GM12872 (cell line): ENCODE measurements at regions not wholly inside any gene's neighbourhood (a gene's known extent, or its start where the extent isn't known, plus 50 kb on each side); places are given as distances from the start of the nearest gene placed in this dataset.

Experiments used
- TF ChIP-seq, protein P1 (sequence below): IDR thresholded peaks from 3 replicates; pipeline ENCODE4 v1.5.1; 2011; ENCODE audit warnings: low read depth, mild to moderate bottlenecking, low read length, moderate library complexity; ENCODE audit not compliant: insufficient read depth

DNA sequence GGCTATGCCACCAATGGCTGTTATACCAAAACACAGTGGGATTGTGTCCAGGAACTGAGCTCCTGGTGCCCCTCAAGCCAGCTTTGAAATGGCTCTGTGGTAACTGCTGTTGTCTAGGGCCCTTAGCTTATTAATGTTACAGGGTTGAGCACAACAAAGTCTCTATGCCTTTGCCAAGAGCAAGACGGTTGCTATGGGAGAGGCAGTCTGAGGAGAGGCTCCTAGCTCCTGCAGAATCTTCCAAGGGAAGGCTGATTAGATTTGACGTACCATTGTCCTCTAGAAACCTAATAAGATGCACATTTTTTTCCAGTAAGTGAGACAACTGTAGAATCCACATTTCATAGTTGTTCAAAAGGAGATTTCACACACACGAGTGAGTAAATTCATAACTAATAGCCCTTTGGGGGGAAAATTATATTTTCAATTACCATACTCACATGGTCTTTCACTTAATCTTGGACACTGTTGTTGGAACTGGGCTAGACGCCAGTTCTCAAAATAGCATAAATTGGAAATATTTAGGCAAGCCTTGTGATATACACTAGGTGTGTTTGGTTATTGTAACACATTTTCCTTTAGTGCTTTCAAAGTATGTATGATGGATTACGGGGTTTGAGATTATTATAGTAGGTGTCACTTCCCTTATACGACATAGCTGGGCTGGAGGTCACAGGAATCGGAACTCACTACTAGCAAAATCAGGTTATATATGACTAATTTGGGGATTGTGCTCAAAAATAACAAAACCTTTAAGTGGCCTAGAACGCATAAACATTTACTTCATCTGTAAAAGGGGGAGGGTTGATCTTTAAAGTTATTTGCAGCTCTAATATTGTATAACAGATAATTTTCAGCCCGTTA is 186.3 kb upstream of the EGFLAM start:
- TF ChIP-seq, protein P1, sequence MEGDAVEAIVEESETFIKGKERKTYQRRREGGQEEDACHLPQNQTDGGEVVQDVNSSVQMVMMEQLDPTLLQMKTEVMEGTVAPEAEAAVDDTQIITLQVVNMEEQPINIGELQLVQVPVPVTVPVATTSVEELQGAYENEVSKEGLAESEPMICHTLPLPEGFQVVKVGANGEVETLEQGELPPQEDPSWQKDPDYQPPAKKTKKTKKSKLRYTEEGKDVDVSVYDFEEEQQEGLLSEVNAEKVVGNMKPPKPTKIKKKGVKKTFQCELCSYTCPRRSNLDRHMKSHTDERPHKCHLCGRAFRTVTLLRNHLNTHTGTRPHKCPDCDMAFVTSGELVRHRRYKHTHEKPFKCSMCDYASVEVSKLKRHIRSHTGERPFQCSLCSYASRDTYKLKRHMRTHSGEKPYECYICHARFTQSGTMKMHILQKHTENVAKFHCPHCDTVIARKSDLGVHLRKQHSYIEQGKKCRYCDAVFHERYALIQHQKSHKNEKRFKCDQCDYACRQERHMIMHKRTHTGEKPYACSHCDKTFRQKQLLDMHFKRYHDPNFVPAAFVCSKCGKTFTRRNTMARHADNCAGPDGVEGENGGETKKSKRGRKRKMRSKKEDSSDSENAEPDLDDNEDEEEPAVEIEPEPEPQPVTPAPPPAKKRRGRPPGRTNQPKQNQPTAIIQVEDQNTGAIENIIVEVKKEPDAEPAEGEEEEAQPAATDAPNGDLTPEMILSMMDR: no peak

DNA sequence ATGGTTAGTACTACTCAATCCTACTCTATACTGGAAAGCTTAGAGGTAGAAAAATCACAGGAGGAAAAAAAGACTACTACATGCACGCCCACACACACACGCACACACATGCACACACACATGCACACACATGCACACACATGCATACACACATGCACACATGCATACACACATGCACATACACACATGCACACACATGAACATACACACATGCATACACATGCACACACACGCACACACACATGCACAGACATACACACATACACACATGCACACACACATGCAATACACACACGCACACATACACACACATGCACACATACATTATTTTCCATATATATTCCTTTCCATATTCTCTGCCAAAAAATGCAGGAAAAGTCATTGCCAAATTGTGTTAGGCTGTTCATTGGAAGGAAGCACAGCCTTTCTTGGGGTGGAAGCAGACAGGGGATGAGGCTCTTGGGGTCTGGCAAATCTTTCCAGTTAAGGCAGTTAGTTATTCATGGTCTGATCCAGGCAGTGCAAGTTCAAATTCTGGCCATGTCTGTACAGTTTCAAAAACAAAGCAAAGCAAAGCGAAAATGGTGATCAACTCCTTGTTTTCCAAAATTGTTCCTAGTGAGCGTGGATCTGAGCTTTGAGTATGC is 187.9 kb upstream of the EGFLAM start:
- TF ChIP-seq, protein P1: no peak

DNA sequence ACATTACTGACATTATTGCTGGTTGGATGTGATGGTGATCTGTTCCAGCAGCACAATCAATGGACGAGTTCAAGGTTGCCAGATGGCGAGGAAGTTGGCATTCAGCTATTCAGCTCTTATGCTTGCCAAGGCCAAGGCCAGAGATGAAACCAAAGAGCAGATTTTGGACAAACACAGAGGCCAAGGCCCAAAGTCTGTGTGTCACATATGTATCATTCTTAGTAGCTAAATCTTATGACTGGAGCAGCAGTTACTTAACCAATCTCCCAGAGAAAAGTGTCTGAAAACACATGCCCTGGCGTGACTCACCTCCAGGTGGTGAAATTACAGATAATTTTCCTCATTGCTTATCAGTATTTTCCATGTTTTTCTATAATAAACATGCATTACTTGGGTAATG is 189.0 kb upstream of the EGFLAM start:
- TF ChIP-seq, protein P1: no peak

DNA sequence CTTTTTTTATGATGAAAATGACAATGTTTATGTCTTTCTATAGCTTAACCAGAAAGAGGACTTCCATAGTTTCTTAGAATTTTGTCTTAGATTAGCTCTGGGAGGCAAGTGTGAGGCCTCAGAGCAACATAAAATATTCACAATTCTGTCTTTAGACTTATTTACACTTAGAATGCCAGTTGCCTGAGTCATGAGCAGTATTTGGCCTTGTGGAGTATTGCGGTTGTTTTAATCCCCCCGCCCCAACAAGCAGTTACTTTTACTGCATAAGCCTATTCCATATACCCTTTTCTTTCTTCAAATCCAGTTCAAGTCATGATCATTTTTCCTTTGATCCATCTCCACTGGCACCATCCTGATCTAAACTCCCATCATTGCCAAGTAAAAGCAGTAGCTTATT is 198.0 kb upstream of the EGFLAM start:
- TF ChIP-seq, protein P1: no peak

DNA sequence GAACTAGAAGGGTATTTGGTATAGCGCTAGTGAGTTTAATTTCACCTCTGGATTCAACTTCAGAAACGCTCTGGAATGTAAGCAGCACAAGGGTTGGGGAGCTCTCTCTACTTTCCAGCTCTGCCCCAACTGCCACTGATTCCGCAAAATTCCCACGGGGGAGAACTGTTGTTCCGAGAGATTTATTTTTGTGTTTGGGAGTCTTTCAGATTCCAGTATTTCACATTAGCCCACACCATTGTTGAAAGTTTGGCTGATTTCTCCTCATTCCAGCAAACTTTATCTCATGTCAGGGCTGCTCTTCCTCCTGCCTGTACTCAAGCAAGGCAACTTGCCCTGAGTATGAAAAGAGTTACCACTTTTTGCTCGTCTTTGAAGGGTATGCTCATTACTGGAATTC is 198.5 kb upstream of the EGFLAM start:
- TF ChIP-seq, protein P1: no peak

DNA sequence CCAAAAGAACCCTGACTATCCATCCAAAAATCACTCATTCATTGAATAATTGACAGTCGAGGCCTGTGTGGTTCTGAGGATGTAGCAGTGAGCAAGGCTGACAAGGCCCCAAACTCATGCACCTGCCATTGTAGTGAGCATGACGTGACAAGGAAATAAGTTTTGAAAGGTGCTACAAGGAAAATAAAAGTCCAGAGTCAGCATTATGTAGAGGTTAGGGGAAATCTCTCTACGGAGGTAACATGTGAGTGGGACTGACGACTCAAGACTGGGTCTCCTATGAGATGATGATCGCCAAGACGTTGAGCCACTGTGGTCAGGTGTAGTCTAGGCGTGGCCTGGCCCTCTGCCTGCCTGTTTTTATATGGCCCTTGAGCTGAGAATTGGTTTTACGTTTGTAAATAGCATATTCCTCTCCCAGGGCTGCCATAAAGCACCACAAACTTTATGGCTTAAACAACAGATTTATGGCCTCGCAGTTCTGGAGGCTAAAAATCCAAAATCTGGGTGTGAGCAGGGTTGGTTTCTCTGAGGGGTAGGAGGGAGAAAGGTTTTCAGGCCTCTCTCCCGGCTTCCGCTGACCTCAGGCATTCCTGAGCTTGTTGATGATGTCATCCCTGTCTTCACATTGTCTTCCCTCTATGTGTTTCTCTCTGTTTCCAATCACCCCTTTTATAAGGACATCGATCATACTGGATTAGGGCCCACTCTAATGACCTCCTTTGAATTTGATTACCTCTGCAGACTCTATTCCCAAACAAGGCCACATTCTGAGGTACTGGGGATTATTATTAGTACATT is 206.4 kb upstream of the EGFLAM start:
- TF ChIP-seq, protein P1: no peak

DNA sequence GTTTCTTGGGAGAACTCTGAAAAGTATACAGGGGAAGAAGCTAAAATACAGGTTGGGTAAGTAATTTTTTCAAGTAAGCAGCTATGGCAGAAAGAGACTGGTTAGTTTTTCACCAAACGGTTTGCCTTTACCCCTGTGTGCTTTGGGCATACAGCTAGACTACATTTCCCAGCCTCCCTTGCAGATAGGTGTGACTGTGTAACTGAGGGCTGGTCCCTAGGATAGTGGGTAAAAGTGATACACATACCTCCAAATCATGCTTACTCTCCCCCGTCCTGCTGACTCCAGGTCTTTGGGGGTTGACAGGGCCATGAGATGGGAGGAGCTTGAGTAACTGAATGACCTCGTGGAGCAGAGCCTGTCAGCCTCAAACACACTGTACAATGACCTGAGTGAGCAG is 208.6 kb upstream of the GDNF start:
- TF ChIP-seq, protein P1: no peak
